ENCODE measurements at regions not wholly inside any gene's neighbourhood (a gene's known extent, or its start where the extent isn't known, plus 50 kb on each side); places are given as distances from the start of the nearest gene placed in this dataset.

DNA sequence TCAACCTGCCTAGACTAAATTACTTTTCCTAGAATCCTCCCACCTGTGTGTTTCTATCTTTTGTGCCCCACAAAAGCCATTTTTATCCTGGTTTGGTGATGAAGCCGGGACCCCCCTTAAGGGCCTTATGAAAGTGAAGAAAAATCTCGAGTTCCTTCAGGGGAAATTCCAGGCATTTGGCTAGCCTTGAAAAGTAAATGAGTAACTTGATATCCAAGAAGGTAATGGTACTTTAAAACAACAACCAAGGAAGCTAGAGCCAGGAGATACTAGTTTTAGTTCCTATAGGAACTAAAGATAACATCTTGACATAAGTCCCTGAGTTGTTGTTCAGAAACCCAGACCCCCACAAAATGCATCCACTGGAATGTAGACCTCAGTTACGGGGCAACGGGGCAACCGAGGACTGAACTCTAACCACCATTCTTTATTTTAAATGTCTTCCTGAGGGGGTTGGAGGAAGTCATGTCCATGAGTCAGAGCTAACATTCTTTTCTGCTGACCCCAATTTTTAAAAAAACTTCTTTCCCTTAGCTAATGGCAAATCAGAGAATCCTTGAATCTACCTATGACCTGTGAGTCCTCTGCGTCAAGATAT, 73.9 kb downstream of the VCX3A start:
- TF ChIP-seq, protein P1, sequence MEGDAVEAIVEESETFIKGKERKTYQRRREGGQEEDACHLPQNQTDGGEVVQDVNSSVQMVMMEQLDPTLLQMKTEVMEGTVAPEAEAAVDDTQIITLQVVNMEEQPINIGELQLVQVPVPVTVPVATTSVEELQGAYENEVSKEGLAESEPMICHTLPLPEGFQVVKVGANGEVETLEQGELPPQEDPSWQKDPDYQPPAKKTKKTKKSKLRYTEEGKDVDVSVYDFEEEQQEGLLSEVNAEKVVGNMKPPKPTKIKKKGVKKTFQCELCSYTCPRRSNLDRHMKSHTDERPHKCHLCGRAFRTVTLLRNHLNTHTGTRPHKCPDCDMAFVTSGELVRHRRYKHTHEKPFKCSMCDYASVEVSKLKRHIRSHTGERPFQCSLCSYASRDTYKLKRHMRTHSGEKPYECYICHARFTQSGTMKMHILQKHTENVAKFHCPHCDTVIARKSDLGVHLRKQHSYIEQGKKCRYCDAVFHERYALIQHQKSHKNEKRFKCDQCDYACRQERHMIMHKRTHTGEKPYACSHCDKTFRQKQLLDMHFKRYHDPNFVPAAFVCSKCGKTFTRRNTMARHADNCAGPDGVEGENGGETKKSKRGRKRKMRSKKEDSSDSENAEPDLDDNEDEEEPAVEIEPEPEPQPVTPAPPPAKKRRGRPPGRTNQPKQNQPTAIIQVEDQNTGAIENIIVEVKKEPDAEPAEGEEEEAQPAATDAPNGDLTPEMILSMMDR (conservative IDR thresholded peaks at IDR 0.05): no peak
- no peak for TF ChIP-seq EZH2 (IDR thresholded peaks at IDR 0.05; ENCODE audit: low read depth)
